GM23338 (cell line): ENCODE measurements at regions not wholly inside any gene's neighbourhood (a gene's known extent, or its start where the extent isn't known, plus 50 kb on each side); places are given as distances from the start of the nearest gene placed in this dataset. TPM values are rescaled to one million over a fixed set of nuclear protein-coding genes. Genes with fewer than 3 reads are reported as not detected.

ENCODE experiments used
- small RNA-seq: library from RNA; depleted of rRNA; stranded (forward); fragments of <200 nt; gene quantifications from one replicate; pipeline ENCODE3, GENCODE V24; 2014; ENCODE audit warnings: low replicate concordance

Small RNA genes lying in the stretch of these regions (small RNA-seq; reads per million reads assigned to genes)
- not detected for gene RNA5SP516
